Keratinocyte (primary cell): ENCODE measurements at regions not wholly inside any gene's neighbourhood (a gene's known extent, or its start where the extent isn't known, plus 50 kb on each side); places are given as distances from the start of the nearest gene placed in this dataset.
A peak's percentile ranks its signal among the peaks of the same experiment; 100 is the strongest.

Source experiments
- DNase-seq: peaks from one replicate; pipeline ENCODE4 v3.0.0-alpha.2; 2011; ENCODE audit warnings: low read depth, missing footprints, low spot score
- FAIRE-seq: peaks from 2 replicates; lab custom pipeline; 2011; peaks lifted over from hg19 to GRCh38; lab: Jason Lieb, UNC
- H2AFZ ChIP-seq: 2 replicates; pipeline ENCODE4 v1.6.0; 2012; ENCODE audit warnings: low read length, control low read depth, inconsistent platforms; ENCODE audit not compliant: control insufficient read depth
- H3K27ac ChIP-seq: 2 replicates; pipeline ENCODE4 v1.5.1; 2011; ENCODE audit warnings: low read length; ENCODE audit not compliant: control insufficient read depth, insufficient read depth
- H3K27me3 ChIP-seq: 3 replicates; pipeline ENCODE4 v1.6.0; 2011; ENCODE audit warnings: low read length; ENCODE audit not compliant: control insufficient read depth, insufficient read depth; ENCODE audit errors: extremely low read depth
- H3K36me3 ChIP-seq, 2 experiments: 2 replicates in 1 of 2; 3 replicates in 1 of 2; pipeline ENCODE4 v1.5.1; 2011; ENCODE audit warnings: low read length in 2 of 2, mild to moderate bottlenecking in 1 of 2; ENCODE audit not compliant: control insufficient read depth in 2 of 2, insufficient read depth in 2 of 2; ENCODE audit errors: extremely low read depth in 1 of 2
- H3K4me1 ChIP-seq: 3 replicates; pipeline ENCODE4 v1.5.1; 2011; ENCODE audit warnings: low read length; ENCODE audit not compliant: control insufficient read depth, insufficient read depth; ENCODE audit errors: extremely low read depth
- H3K4me2 ChIP-seq: 3 replicates; pipeline ENCODE4 v1.6.0; 2011; ENCODE audit warnings: low read depth, low read length; ENCODE audit not compliant: control insufficient read depth, insufficient read depth; ENCODE audit errors: extremely low read depth
- H3K4me3 ChIP-seq, 3 experiments: fragments of 200-600 bp in 1 of 3; sonication (generic) in 1 of 3; 2 replicates in 2 of 3; 3 replicates in 1 of 3; pipeline ENCODE4 v1.5.1; 2011 to 2016; ENCODE audit warnings: low read length in 3 of 3, mild to moderate bottlenecking in 3 of 3, control low read depth in 2 of 3, inconsistent platforms in 1 of 3, low read depth in 1 of 3, mixed read lengths in 1 of 3, mixed run types in 1 of 3, moderate library complexity in 1 of 3; ENCODE audit not compliant: control insufficient read depth in 2 of 3, insufficient read depth in 2 of 3; ENCODE audit errors: extremely low read depth in 1 of 3
- H3K79me2 ChIP-seq: 2 replicates; pipeline ENCODE4 v1.6.0; 2012; ENCODE audit warnings: low read length; ENCODE audit not compliant: control insufficient read depth, insufficient read depth
- H3K9ac ChIP-seq: 3 replicates; pipeline ENCODE4 v1.6.0; 2011; ENCODE audit warnings: low read length; ENCODE audit not compliant: control insufficient read depth, insufficient read depth; ENCODE audit errors: extremely low read depth
- H3K9me1 ChIP-seq: 3 replicates; pipeline ENCODE4 v1.6.0; 2011; ENCODE audit warnings: low read length; ENCODE audit not compliant: control insufficient read depth, insufficient read depth; ENCODE audit errors: extremely low read depth
- H3K9me3 ChIP-seq: 2 replicates; pipeline ENCODE4 v1.5.1; 2012; ENCODE audit warnings: low read depth, low read length; ENCODE audit not compliant: control insufficient read depth
- H4K20me1 ChIP-seq: 3 replicates; pipeline ENCODE4 v1.6.0; 2011; ENCODE audit warnings: low read length; ENCODE audit not compliant: control insufficient read depth, insufficient read depth; ENCODE audit errors: extremely low read depth
- EZH2 ChIP-seq: IDR thresholded peaks from one replicate; pipeline ENCODE4 v1.6.1; 2012; ENCODE audit warnings: inconsistent platforms, mild to moderate bottlenecking, low read length, moderate library complexity
- dilution Hi-C: fragments of 300-500 bp; cut with MboI; formaldehyde crosslinking; loops from one replicate; pipeline ENCODE4 v1.7.0; 2020; ENCODE audit warnings: low sequenced_read_pairs; ENCODE audit not compliant: extremely low pct_ligation_motif_present
- TF ChIP-seq, protein P1 (sequence below), 3 experiments: IDR thresholded peaks in 1 of 3; conservative IDR thresholded peaks in 1 of 3; optimal IDR thresholded peaks in 1 of 3; 2 replicates in 2 of 3; 3 replicates in 1 of 3; pipeline versions ENCODE3 to v1.5.1; 2011; ENCODE audit warnings: low read length in 3 of 3, mild to moderate bottlenecking in 3 of 3, moderate library complexity in 2 of 3, control low read depth in 1 of 3, inconsistent platforms in 1 of 3; ENCODE audit not compliant: insufficient read depth in 2 of 3; ENCODE audit errors: extremely low read depth in 1 of 3

DNA sequence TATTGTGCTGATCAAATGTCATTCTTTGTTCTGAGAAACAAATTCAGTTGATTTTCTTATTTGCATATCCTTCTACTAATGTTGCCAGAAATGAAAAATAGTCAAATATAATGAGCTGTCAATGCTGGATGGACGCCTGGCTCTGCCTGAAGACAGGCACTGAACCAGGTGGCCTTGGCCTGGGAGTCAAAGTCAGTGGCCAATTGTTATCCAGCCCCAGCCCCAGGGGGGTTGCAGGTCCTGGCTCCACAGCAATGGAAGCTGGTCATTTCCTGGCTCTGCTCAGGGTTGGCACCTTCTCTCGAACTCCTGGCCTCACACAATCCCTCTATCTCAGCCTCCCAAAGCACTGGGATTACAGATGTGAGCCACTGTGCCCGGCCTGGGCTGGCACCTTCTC is 176.8 kb upstream of the GLI2 start:
- Histone ChIP-seq H4K20me1 (no peaks in the 10 kb centered on the region), H3K4me3 (no peak overlapping the region), H3K27me3 (peaks cover 11% of the 10 kb centered on the region), H3K36me3 (no peaks in the 10 kb centered on the region), H3K9ac (no peak overlapping the region), H3K9me3 (no peaks in the 10 kb centered on the region), H3K9me1 (no peaks in the 10 kb centered on the region), H3K4me1 (no peaks in the 10 kb centered on the region), H3K27ac (no peak overlapping the region), H3K79me2 (no peaks in the 10 kb centered on the region), H2AFZ (no peak overlapping the region), H3K4me2 (no peak overlapping the region)
- FAIRE-seq (no peak), DNase-seq (no peak)
- dilution Hi-C loops, result no loop called here
- no peak for TF ChIP-seq EZH2
- TF ChIP-seq, protein P1, sequence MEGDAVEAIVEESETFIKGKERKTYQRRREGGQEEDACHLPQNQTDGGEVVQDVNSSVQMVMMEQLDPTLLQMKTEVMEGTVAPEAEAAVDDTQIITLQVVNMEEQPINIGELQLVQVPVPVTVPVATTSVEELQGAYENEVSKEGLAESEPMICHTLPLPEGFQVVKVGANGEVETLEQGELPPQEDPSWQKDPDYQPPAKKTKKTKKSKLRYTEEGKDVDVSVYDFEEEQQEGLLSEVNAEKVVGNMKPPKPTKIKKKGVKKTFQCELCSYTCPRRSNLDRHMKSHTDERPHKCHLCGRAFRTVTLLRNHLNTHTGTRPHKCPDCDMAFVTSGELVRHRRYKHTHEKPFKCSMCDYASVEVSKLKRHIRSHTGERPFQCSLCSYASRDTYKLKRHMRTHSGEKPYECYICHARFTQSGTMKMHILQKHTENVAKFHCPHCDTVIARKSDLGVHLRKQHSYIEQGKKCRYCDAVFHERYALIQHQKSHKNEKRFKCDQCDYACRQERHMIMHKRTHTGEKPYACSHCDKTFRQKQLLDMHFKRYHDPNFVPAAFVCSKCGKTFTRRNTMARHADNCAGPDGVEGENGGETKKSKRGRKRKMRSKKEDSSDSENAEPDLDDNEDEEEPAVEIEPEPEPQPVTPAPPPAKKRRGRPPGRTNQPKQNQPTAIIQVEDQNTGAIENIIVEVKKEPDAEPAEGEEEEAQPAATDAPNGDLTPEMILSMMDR (optimal IDR thresholded peaks at IDR 0.05 in 1 of 3, IDR thresholded peaks at IDR 0.05 in 1 of 3, conservative IDR thresholded peaks at IDR 0.05 in 1 of 3; ENCODE audit: extremely low read depth in 1 of 3, insufficient read depth in 2 of 3, low read length in 3 of 3), result no peak

DNA sequence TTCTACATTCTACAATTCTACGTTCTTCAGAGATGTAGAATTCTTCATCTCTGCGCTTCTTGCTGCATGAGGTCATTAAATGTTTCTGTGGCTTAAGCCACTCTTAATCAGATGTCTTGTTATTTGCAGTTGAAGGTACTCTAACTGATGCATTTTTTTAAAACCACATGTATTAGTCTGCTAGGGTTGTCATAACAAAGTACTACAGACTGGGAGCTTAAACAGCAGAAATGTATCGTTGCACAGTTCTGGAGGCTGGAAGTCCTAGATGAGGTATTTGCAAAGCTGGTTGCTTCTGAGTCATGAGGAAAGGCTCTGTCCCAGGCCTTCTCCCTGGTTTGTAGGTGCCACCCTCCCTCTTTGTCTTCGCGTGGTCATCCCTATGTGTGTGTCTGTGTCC is 176.3 kb upstream of the GLI2 start:
- Histone ChIP-seq H3K27ac (no peak overlapping the region), H2AFZ (no peak overlapping the region), H3K36me3 (no peaks in the 10 kb centered on the region), H3K79me2 (no peaks in the 10 kb centered on the region), H3K4me1 (peaks cover 3% of the 10 kb centered on the region), H3K4me3 (no peak overlapping the region), H3K27me3 (peaks cover 14% of the 10 kb centered on the region), H3K9ac (no peak overlapping the region), H3K9me1 (no peaks in the 10 kb centered on the region), H3K9me3 (no peaks in the 10 kb centered on the region), H4K20me1 (no peaks in the 10 kb centered on the region), H3K4me2 (no peak overlapping the region)
- dilution Hi-C loops, result no loop called here
- FAIRE-seq, result peak; percentile 44
- no peak for DNase-seq
- no peak for TF ChIP-seq EZH2

DNA sequence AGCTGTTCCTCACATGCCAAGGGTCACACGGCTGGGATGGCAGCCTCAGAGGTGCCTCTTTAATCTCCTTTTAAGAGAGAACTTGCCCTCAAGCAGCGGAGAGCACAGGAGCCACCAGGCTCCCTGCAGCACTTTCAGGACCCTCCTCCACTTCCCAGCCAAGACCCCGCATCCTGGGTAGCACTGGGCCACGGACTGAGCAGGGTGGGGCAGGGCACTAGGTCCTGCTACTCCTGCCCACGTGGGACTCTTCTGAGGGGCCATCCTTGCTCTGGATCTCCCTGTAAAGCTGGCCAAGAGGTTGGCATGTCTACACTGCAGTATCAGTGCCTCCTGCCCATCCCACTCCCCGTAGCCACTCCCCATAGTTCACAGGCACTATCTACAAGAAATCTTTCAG is 175.3 kb upstream of the GLI2 start:
- Histone ChIP-seq H4K20me1 (no peaks in the 10 kb centered on the region), H3K4me3 (no peak overlapping the region), H3K4me1 (peaks cover 3% of the 10 kb centered on the region), H2AFZ (no peak overlapping the region), H3K9me3 (no peaks in the 10 kb centered on the region), H3K27me3 (peaks cover 14% of the 10 kb centered on the region), H3K9ac (no peak overlapping the region), H3K27ac (no peak overlapping the region), H3K79me2 (no peaks in the 10 kb centered on the region), H3K4me2 (no peak overlapping the region), H3K9me1 (no peaks in the 10 kb centered on the region), H3K36me3 (no peaks in the 10 kb centered on the region)
- dilution Hi-C loops, result no loop called here
- FAIRE-seq (no peak), DNase-seq (no peak)
- TF ChIP-seq, protein P1 (optimal IDR thresholded peaks at IDR 0.05 in 1 of 3, IDR thresholded peaks at IDR 0.05 in 1 of 3, conservative IDR thresholded peaks at IDR 0.05 in 1 of 3; ENCODE audit: extremely low read depth in 1 of 3, insufficient read depth in 2 of 3, low read length in 3 of 3), result no peak
- TF ChIP-seq EZH2, result no peak
